GM13976 (cell line): ENCODE measurements at regions not wholly inside any gene's neighbourhood (a gene's known extent, or its start where the extent isn't known, plus 50 kb on each side); places are given as distances from the start of the nearest gene placed in this dataset.

Source experiments
- DNase-seq: peaks from one replicate; pipeline ENCODE4 v3.0.0; 2012; ENCODE audit warnings: low spot score
- CTCF ChIP-seq: IDR thresholded peaks from 2 replicates; pipeline ENCODE4 v1.5.1; 2012; ENCODE audit warnings: borderline replicate concordance, mild to moderate bottlenecking; ENCODE audit not compliant: insufficient read depth; ENCODE audit errors: extremely low read depth, missing control alignments, control extremely low read depth
- in situ Hi-C: fragments of 300-500 bp; cut with MboI; formaldehyde crosslinking; loops from one replicate; pipeline ENCODE4 v1.12.0; 2022; ENCODE audit warnings: low sequenced_read_pairs, mixed read lengths, inconsistent platforms; ENCODE audit not compliant: unreplicated experiment

GRCh38 chr9:129359162-129359811 lies 181.2 kb upstream of the IER5L start:
- in situ Hi-C loops = no loop called here
- DNase-seq = no peak
- no peak for TF ChIP-seq CTCF

- TF ChIP-seq CTCF = no peak
- in situ Hi-C loops = no loop called here
- no peak for DNase-seq
Measured at GRCh38 chr9:129358621-129359154, 180.6 kb upstream of the IER5L start.

GRCh38 chr9:129357773-129358245 lies 179.7 kb upstream of the IER5L start:
- in situ Hi-C loops = no loop called here
- no peak for TF ChIP-seq CTCF
- no peak for DNase-seq

- TF ChIP-seq CTCF = no peak
- in situ Hi-C loops = no loop called here
Measured at GRCh38 chr9:129356871-129357772, 179.1 kb upstream of the IER5L start.

GRCh38 chr9:129355631-129356030 lies 177.6 kb upstream of the IER5L start:
- no peak for DNase-seq
- no peak for TF ChIP-seq CTCF
- in situ Hi-C loops = no loop called here

More at GRCh38 chr9:129356871-129357772, 179.1 kb upstream of the IER5L start:
- no peak for DNase-seq

GRCh38 chr9:129354498-129354897 lies 176.4 kb upstream of the IER5L start:
- TF ChIP-seq CTCF = no peak
- in situ Hi-C loops = no loop called here
- DNase-seq = no peak
